ENCODE measurements at regions not wholly inside any gene's neighbourhood (a gene's known extent, or its start where the extent isn't known, plus 50 kb on each side); places are given as distances from the start of the nearest gene placed in this dataset.

DNA sequence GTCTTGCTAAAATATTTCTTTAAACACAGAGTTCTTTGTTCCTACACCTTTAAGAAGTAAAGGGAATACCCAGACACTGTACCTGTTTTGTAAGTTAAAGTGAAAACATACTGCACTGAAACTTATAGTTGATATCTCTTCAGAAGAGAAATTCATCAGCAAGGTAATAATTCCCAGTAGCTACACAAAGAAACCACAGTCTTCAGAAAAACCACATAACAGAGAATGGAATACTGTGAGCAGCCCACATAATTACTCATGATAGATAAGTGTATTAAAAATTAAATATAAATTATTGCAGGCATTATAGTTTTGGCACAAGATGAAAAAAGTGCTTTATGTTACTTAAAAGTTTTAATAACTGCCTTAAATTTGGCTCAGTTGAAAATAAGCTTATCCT, 276.6 kb downstream of the SETD4 start:
- DNase-seq (ENCODE audit: extremely low read depth, low read depth), result no peak
- TF ChIP-seq, protein P1, sequence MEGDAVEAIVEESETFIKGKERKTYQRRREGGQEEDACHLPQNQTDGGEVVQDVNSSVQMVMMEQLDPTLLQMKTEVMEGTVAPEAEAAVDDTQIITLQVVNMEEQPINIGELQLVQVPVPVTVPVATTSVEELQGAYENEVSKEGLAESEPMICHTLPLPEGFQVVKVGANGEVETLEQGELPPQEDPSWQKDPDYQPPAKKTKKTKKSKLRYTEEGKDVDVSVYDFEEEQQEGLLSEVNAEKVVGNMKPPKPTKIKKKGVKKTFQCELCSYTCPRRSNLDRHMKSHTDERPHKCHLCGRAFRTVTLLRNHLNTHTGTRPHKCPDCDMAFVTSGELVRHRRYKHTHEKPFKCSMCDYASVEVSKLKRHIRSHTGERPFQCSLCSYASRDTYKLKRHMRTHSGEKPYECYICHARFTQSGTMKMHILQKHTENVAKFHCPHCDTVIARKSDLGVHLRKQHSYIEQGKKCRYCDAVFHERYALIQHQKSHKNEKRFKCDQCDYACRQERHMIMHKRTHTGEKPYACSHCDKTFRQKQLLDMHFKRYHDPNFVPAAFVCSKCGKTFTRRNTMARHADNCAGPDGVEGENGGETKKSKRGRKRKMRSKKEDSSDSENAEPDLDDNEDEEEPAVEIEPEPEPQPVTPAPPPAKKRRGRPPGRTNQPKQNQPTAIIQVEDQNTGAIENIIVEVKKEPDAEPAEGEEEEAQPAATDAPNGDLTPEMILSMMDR (IDR thresholded peaks at IDR 0.05; ENCODE audit: low read depth, low read length), result no peak

DNA sequence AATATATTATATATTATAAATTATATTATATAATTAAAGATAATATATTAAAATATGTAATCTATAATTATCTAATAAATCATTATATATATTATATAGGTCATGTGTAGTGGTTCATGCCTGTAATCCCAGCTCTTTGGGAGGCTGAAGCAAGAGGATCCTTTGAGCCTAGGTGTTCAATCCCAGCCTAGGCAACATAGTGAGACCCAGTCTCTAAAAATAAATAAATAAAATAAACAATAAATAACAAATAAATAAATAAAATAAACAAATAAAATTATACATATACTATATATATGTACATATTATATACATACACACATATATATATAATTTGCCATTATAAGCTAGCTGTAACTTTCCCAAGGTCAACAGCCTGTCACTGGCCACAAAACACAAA, 277.7 kb downstream of the SETD4 start:
- no peak for DNase-seq (ENCODE audit: extremely low read depth, low read depth)

DNA sequence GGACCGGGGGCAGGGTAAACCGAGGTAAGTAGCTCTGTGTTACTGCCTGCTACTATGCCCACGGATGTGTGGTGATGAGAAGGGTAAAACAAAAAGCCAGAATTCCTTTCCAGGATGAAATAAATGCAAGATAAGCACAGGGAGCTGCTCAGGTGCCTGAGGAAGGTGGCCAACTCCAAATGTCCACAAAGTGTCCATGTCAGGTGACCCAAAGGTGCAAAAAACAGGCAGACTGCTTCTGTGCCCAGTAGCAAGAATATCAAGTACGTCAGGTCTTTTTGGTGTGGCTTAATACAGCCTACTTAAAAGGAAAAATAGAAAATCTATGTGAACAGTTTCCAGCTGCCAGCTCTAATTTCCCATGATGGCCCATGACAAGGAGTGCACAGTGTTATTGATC, 279.3 kb downstream of the SETD4 start:
- DNase-seq (ENCODE audit: extremely low read depth, low read depth), result no peak
- TF ChIP-seq, protein P1 (IDR thresholded peaks at IDR 0.05; ENCODE audit: low read depth, low read length), result no peak

More for the DNA sequence above, 277.7 kb downstream of the SETD4 start:
- TF ChIP-seq, protein P1 (IDR thresholded peaks at IDR 0.05; ENCODE audit: low read depth, low read length), result no peak

DNA sequence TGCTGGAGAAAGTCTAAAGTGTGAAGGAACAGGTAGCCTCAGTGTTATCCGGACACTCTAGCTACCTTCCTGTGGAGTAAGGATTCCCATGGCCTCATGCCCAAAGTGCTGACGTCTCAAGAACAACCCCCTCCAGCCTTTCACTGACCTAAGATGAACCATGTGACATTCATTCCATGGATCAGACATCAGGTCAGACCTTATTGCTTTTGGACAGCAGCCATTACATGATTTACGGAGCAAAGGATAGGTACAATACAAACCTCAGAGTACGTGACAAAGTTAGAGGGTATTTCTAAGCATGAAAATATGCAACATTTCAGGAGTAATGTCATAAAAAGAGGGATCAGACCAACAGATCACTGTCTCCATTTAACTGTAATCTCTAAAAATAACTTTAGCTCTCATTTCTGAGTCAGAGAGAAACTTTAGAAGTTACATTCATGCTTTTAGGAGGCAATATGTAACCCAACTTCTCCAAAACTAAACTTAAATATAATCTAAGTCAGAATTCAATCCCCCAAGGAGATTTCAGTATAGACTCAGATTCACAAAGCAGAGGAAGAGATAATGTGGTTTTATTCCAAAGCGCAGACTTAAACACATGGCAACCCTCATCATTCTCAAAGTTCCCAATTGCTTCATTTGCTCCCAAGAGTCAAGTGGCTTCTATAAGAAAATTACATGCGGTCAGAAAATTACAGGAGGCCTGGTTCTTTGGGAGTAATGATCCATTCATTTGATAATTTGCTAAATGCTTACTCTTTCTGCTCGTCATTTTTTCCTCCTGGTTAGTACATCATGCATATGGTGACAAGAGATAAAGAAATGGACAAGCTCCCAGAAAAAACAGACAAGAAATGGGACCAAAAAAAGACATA, 280.4 kb downstream of the SETD4 start:
- no peak for DNase-seq (ENCODE audit: extremely low read depth, low read depth)
- TF ChIP-seq, protein P1 (IDR thresholded peaks at IDR 0.05; ENCODE audit: low read depth, low read length), result no peak

DNA sequence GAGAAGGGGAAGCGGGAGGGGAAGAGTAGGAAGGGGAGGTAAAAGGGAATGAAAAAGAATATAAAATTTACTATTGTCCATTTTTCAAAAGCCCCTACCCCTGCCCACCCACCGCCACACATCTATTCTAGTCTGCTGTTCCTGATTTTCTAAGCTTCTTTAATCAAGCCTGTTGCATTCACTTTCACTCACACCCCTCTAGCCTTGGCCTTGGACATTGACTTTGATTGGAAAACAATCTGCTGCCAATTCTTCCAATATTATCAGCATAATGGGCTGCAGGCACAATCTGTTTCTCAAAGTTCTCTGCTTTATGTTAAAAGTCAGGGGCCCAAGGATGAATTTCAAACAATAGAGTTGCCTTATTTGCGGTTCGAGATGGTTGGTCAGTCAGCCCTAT, 281.2 kb downstream of the SETD4 start:
- TF ChIP-seq, protein P1 (IDR thresholded peaks at IDR 0.05; ENCODE audit: low read depth, low read length), result no peak
- no peak for DNase-seq (ENCODE audit: extremely low read depth, low read depth)

DNA sequence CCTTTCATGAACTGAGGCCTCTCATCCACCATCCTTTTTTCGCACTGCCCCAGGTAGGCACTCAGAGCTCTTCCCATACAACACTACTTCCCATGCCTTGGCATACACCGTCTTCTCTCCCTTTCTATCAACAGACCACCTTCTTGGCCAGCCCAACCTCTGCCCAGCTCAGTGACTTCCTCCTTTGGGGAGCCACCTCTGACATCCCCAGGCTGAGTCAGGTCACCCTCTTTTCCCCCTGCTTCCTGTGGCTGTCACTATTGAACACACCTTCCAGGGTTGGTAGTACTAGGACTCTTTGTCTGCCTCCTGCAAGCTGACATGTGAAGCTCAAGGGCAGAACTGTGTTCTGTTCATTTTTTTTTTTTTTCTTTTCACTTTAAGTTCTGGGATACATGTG, 283.2 kb downstream of the SETD4 start:
- TF ChIP-seq, protein P1 (IDR thresholded peaks at IDR 0.05; ENCODE audit: low read depth, low read length), result no peak

DNA sequence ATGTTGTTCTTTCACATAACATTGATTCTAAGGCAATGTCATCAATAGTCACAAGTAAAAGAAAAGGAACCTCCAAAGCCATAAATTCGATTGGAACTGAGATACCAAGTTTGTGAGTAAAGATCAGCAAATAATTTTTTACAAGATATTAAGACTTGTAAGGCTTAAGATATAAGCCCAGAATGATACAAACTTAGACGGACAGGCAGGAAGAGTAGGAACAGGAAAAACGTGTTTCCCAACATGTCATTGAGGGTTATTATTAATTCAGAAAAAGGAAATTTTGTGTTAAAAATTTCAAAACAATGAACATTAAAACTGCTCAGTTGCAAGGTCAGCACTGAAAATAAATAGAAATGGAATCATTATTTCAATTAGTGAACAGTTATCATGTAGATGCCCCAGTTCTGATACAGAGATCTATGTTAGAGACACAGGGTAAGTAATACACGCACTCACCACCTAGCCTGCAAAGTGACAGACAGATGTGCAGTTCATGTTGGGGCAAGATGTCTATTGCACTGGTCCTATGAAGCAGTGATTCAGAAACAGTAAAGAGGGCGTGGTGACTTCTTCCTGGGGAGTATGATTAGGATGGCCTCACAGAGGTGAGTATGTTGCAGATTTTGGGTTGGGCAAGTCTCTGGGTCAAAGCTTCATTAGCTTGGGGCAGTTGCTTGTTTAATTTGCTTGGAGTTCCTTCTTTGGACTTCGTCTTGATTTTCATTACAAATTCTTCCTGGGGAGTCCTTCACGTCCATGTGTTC, 284.4 kb downstream of the SETD4 start:
- DNase-seq (ENCODE audit: extremely low read depth, low read depth), result no peak
- TF ChIP-seq, protein P1 (IDR thresholded peaks at IDR 0.05; ENCODE audit: low read depth, low read length), result no peak

More for the DNA sequence above, 283.2 kb downstream of the SETD4 start:
- DNase-seq (ENCODE audit: extremely low read depth, low read depth), result no peak

Data from AG09319 (cell line).